ENCODE measurements at regions not wholly inside any gene's neighbourhood (a gene's known extent, or its start where the extent isn't known, plus 50 kb on each side); places are given as distances from the start of the nearest gene placed in this dataset.
"Not testable (repeated sequence)": the region's sequence is repeated elsewhere in the genome, so short reads cannot be mapped to it uniquely, and the experiment has no call there.

DNA sequence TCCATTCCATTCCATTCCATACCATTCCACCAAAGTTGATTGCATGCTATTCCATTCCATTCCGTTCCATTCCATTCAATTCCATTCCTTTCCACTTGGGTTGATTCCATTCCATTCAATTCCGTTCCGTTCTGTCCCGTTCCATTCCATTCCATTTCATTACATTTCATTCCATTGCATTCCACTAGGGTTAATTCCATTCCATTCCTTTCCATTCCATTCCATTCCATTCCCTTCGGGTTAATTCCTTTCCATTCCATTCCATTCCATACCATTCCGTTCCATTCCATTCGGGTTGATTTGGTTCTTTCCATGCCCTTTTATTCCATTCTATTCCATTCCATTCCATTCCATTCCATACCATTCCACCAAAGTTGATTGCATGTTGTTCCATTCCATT lies 131.9 kb downstream of the CWH43 start:
- not testable (repeated sequence) for DNase-seq (ENCODE audit: low spot score)

DNA sequence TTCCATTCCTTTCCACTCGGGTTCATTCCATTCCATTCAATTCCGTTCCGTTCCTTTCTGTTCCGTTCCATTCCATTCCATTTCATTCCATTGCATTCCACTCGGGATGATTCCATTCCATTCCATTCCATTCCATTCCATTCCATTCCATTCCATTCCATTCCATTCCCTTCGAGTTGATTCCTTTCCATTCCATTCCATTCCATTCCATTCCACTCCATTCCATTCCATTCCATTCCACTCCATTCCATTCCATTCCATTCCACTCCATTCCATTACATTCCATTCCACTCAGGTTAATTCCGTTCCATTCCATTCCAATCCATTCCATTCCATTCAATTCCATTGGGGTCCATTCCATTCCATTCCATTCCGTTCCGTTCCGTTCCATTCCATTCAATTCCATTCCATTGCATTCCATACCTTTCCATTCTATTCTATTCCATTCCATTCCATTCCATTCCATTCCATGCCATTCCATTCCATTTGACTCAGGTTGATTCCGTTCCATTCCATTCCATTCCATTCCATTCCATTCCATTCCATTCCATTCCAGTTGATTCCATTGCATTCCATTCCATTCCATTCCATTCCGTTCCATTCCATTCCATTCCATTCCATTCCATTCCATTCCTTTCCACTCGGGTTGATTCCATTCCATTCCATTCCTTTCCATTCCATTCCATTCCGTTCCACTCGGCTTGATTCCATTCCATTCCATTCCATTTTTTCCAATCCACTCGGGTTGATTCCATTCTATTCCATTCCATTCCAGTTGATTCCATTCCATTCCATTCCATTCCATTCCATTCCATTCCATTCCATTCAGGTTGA lies 132.5 kb downstream of the CWH43 start:
- not testable (repeated sequence) for DNase-seq (ENCODE audit: low spot score)

DNA sequence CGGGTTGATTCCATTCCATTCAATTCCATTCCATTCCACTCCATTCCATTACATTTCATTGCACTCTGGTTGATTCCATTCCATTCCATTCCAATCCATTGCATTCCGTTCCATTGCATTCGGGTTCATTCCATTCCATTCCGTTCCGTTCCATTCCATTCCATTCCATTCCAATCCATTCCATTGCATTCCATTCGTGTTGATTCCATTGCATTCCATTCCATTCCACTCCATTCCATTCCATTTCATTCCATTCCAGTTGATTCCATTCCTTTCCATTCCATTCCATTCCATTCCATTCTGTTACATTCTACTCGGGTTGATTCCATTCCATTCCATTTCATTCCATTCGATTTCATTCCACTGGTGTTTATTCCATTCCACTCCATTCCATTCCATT lies 133.3 kb downstream of the CWH43 start:
- not testable (repeated sequence) for DNase-seq (ENCODE audit: low spot score)

- not testable (repeated sequence) for DNase-seq (ENCODE audit: low spot score)
Measured at GRCh38 chr4:49120042-49120779, 134.1 kb downstream of the CWH43 start.

GRCh38 chr4:49120804-49121203 lies 134.7 kb downstream of the CWH43 start:
- peak; percentile 78 for DNase-seq (ENCODE audit: low spot score)

GRCh38 chr4:49126443-49126842 lies 140.4 kb downstream of the CWH43 start:
- DNase-seq (ENCODE audit: low spot score) = not testable (repeated sequence)

DNA sequence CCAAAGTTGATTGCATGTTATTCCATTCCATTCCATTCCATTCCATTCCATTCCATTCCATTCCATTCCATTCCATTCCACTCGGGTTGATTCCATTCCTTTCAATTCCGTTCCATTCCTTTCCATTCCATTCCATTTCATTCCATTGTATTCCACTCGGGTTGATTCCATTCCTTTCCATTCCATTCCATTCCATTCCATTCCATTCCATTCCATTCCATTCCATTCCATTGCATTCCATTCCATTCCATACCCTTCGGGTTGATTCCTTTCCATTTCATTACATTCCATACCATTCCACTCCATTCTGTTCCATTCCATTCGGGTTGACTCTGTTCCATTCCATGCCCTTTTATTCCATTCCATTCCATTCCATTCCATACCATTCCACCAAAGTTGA lies 140.8 kb downstream of the CWH43 start:
- DNase-seq (ENCODE audit: low spot score) = not testable (repeated sequence)

DNA sequence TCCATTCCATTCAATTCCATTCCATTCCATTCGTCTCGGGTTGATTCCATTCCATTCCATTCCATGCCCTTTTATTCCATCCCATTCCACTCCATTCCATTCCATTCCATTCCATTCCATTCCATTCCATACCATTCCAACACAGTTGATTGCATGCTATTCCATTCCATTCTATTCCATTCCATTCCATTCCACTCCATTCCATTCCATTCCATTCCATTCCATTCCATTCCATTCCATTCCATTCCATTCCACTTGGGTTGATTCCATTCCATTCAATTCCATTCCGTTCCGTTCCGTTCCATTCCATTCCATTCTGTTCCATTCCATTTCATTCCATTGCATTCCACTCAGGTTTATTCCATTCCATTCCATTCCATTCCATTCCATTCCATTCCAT lies 143.3 kb downstream of the CWH43 start:
- not testable (repeated sequence) for DNase-seq (ENCODE audit: low spot score)

DNA sequence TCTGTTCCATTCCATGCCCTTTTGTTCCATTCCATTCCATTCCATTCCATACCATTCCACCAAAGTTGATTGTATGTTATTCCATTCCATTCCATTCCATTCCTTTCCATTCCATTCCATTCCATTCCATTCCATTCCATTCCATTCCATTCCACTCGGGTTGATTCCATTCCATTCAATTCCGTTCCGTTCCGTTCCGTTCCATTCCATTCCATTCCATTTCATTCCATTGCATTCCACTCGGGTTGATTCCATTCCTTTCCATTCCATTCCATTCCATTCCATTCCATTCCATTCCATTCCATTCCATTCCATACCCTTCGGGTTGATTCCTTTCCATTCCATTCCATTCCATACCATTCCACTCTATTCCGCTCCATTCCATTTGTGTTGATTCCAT lies 143.8 kb downstream of the CWH43 start:
- DNase-seq (ENCODE audit: low spot score) = not testable (repeated sequence)

GRCh38 chr4:49130724-49131123 lies 144.6 kb downstream of the CWH43 start:
- not testable (repeated sequence) for DNase-seq (ENCODE audit: low spot score)

DNA sequence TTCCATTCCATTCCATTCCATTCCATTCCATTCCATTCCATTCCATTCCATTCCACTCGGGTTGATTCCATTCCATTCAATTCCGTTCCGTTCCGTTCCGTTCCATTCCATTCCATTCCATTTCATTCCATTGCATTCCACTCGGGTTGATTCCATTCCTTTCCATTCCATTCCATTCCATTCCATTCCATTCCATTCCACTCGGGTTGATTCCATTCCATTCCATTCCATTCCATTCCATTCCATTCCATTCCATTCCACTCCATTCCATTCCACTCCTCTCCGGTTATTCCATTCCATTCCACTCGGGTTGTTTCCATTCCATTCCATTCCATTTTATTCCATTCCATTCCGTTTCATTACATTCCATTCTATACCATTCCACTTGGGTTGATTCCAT lies 151.0 kb downstream of the CWH43 start:
- not testable (repeated sequence) for DNase-seq (ENCODE audit: low spot score)

DNA sequence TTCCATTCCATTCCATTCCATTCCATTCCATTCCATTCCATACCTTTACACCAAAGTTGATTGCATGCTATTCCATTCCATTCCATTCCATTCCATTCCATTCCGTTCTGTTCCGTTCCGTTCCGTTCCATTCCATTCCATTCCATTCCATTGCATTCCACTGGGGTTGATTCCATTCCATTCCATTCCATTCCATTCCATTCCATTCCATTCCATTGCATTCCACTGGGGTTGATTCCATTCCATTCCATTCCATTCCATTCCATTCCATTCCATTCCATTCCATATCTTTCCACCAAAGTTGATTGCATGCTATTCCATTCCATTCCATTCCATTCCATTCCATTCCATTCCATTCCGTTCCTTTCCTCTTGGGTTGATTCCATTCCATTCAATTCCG lies 151.9 kb downstream of the CWH43 start:
- not testable (repeated sequence) for DNase-seq (ENCODE audit: low spot score)

DNA sequence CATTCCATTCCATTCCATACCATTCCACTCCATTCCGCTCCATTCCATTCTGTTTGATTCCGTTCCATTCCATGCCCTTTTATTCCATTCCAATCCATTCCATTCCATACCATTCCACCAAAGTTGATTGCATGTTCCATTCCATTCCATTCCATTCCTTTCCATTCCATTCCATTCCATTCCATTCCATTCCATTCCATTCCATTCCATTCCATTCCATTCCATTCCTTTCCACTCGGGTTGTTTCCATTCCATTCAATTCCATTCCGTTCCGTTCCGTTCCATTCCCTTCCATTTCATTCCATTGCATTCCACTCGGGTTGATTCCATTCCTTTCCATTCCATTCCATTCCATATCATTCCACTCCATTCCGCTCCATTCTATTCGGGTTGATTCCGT lies 152.7 kb downstream of the CWH43 start:
- not testable (repeated sequence) for DNase-seq (ENCODE audit: low spot score)

- not testable (repeated sequence) for DNase-seq (ENCODE audit: low spot score)
Measured at GRCh38 chr4:49139513-49139912, 153.4 kb downstream of the CWH43 start.

DNA sequence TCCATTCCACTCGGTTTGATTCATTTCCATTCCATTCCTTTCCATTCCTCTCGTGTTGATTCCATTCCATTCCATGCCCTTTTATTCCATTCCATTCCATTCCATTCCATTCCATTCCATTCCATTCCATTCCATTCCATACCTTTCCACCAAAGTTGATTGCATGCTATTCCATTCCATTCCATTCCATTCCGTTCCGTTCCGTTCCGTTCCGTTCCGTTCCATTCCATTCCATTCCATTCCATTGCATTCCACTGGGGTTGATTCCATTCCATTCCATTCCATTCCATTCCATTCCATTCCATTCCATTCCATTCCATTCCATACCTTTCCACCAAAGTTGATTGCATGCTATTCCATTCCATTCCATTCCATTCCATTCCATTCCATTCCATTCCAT lies 154.3 kb downstream of the CWH43 start:
- not testable (repeated sequence) for DNase-seq (ENCODE audit: low spot score)

- DNase-seq (ENCODE audit: low spot score) = not testable (repeated sequence)
Measured at GRCh38 chr4:49141955-49142354, 155.9 kb downstream of the CWH43 start.

GRCh38 chr4:49147143-49147542 lies 161.1 kb downstream of the CWH43 start:
- DNase-seq (ENCODE audit: low spot score) = not testable (repeated sequence)

DNA sequence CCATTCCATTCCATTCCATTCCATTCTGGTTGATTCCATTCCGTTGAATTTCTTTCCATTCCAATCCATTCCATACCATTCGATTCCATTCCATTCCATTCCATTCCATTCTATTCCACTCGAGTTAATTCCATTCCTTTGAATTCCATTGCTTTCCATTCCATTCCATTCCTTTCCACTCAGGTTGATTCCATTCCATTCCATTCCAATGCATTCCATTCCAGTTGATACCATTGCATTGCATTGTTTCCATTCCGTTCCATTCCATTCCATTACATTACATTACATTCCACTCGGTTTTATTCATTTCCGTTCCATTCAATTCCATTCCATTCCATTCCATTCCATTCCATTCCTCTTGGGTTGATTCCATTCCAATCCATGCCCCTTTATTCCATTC lies 161.5 kb downstream of the CWH43 start:
- DNase-seq (ENCODE audit: low spot score) = not testable (repeated sequence)

- peak; percentile 97 for DNase-seq (ENCODE audit: low spot score)
Measured at GRCh38 chr4:49149006-49149975, 163.2 kb downstream of the CWH43 start.

DNA sequence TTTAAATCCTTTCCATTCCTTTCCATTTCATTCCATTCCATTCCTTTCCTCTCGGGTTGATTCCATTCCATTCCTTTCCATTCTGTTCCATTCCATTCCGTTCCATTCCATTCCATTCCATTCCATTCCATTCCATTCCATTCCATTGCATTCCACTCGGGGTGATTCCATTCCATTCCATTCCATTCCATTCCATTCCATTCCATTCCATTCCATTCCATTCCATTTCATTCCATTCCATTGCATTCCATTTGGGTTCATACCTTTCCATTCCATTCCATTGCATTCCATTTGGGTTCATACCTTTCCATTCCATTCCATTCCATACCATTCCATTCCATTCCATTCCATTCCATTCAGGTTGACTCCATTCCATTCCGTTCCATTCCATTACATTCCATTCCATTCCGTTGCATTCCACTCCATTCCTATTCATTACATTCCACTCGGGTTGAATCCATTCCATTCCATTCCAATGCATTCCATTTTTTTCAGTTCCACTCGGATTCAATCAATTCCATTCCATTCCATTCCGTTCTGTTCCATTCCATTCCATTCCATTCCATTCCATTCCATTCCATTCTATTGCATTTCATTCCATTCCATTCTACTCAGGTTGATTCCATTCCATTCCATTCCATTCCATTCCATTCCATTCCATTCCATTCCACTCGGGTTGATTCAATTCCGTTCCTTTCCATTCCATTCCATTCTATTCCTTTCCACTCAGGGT lies 164.4 kb downstream of the CWH43 start:
- not testable (repeated sequence) for DNase-seq (ENCODE audit: low spot score)

- DNase-seq (ENCODE audit: low spot score) = not testable (repeated sequence)
Measured at GRCh38 chr4:49153011-49153410, 166.9 kb downstream of the CWH43 start.
